GM23338 (cell line): ENCODE measurements at regions not wholly inside any gene's neighbourhood (a gene's known extent, or its start where the extent isn't known, plus 50 kb on each side); places are given as distances from the start of the nearest gene placed in this dataset.

Experiments
- ZNF462 ChIP-seq: fragments of 250-450 bp; sonication (Bioruptor Pico); IDR thresholded peaks from 2 replicates; pipeline ENCODE4 v1.5.0; 2020; ENCODE audit warnings: mild to moderate bottlenecking, moderate library complexity

- no peak for TF ChIP-seq ZNF462 (CRISPR knock-in tag)
Measured at GRCh38 chr12:102533483-102534215, 53.3 kb upstream of the IGF1 start (continued).
